ENCODE measurements at regions not wholly inside any gene's neighbourhood (a gene's known extent, or its start where the extent isn't known, plus 50 kb on each side); places are given as distances from the start of the nearest gene placed in this dataset.

DNA sequence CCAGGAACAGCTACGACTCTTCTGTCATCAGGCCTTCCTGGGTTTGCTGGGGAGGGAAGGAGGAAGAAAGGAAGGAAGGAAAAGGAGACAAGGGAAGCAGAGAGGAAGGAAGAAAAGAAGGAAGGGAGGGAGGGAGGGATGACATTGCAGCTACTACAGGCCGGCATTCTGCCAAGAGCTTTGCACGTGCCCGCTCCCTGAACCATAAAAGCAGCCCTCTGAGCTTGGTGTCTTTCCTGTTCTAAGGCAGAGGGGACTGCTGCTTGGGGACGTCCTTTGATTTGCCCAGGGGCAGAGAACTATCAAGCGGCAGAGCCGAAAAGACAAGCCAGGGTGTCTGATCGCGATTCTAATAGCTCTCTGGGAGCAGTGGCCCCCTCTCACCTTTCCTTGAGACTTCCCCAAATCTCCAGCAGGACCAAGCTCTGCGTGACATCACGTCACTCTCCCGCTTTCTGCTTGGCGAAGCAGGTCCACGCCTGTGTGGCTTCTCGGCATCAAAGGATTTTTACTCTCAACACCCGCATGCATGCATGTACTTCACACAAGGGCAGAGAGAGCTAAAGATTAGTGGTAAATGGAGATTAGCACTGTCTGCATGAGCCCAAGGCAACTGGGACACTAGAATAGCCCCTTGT is 167.8 kb upstream of the AUTS2 start:
- TF ChIP-seq SIN3A (IDR thresholded peaks at IDR 0.05; ENCODE audit: borderline replicate concordance, insufficient read depth, low read length) = no peak; the same call in 1 of the 2 replicates
- TF ChIP-seq TAF1 (IDR thresholded peaks at IDR 0.05; ENCODE audit: borderline replicate concordance, insufficient read depth, low read length) = no peak
- no peak for TF ChIP-seq POLR2AphosphoS5 (IDR thresholded peaks at IDR 0.05; ENCODE audit: low read depth, low read length)
- TF ChIP-seq FOXP2 (optimal IDR thresholded peaks at IDR 0.05; ENCODE audit: borderline replicate concordance, extremely low read depth, extremely low read length, insufficient read depth) = no peak
- TF ChIP-seq, protein P1, sequence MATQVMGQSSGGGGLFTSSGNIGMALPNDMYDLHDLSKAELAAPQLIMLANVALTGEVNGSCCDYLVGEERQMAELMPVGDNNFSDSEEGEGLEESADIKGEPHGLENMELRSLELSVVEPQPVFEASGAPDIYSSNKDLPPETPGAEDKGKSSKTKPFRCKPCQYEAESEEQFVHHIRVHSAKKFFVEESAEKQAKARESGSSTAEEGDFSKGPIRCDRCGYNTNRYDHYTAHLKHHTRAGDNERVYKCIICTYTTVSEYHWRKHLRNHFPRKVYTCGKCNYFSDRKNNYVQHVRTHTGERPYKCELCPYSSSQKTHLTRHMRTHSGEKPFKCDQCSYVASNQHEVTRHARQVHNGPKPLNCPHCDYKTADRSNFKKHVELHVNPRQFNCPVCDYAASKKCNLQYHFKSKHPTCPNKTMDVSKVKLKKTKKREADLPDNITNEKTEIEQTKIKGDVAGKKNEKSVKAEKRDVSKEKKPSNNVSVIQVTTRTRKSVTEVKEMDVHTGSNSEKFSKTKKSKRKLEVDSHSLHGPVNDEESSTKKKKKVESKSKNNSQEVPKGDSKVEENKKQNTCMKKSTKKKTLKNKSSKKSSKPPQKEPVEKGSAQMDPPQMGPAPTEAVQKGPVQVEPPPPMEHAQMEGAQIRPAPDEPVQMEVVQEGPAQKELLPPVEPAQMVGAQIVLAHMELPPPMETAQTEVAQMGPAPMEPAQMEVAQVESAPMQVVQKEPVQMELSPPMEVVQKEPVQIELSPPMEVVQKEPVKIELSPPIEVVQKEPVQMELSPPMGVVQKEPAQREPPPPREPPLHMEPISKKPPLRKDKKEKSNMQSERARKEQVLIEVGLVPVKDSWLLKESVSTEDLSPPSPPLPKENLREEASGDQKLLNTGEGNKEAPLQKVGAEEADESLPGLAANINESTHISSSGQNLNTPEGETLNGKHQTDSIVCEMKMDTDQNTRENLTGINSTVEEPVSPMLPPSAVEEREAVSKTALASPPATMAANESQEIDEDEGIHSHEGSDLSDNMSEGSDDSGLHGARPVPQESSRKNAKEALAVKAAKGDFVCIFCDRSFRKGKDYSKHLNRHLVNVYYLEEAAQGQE (IDR thresholded peaks at IDR 0.05; ENCODE audit: insufficient read depth in 1 of 2, low read depth in 2 of 2, low read length in 2 of 2) = no peak

DNA sequence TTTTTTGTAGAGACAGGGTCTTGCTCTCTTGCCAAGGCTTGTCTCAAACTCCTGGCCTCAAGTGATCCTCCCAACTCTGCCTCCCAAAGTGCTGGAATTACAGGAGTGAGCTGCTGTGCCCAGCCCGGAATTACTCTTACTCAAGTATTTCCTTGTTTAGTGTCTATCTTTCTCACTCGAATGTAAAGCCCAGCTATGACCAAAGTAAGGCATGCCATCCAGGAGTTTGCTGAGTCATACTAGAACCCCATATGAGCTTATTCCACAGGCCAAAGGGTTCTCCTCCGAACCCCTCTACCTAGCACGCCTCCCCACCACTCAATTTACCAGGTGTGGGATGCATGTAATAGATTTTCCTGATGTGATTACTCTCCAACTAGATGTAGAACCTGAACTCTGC is 166.6 kb upstream of the AUTS2 start:
- TF ChIP-seq, protein P1 (IDR thresholded peaks at IDR 0.05; ENCODE audit: insufficient read depth in 1 of 2, low read depth in 2 of 2, low read length in 2 of 2) = no peak
- no peak for TF ChIP-seq POLR2AphosphoS5 (IDR thresholded peaks at IDR 0.05; ENCODE audit: low read depth, low read length)
- TF ChIP-seq TAF1 (IDR thresholded peaks at IDR 0.05; ENCODE audit: borderline replicate concordance, insufficient read depth, low read length) = no peak
- no peak for TF ChIP-seq SIN3A (IDR thresholded peaks at IDR 0.05; ENCODE audit: borderline replicate concordance, insufficient read depth, low read length)
- no peak for TF ChIP-seq FOXP2 (optimal IDR thresholded peaks at IDR 0.05; ENCODE audit: borderline replicate concordance, extremely low read depth, extremely low read length, insufficient read depth)

DNA sequence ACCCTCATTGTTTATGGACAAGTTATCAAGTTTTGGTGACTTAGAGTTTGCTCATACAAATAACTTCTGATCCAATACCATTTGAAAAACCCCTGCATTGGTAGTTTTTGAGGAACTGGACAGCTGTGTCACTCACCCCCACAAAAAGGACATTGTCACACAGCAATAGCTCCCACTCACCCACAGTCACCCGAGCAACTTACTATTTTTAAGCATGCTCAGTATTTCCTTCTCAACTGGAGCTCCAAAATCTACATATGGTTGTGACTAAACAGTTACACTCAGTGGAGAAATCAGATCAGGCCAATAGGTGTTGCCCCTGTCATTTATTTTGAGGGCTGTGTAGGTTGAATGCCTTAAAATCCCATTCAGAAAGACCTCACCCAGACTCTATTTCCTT is 165.2 kb upstream of the AUTS2 start:
- no peak for TF ChIP-seq POLR2AphosphoS5 (IDR thresholded peaks at IDR 0.05; ENCODE audit: low read depth, low read length)
- no peak for TF ChIP-seq SIN3A (IDR thresholded peaks at IDR 0.05; ENCODE audit: borderline replicate concordance, insufficient read depth, low read length)
- TF ChIP-seq TAF1 (IDR thresholded peaks at IDR 0.05; ENCODE audit: borderline replicate concordance, insufficient read depth, low read length) = no peak
- TF ChIP-seq, protein P1 (IDR thresholded peaks at IDR 0.05; ENCODE audit: insufficient read depth in 1 of 2, low read depth in 2 of 2, low read length in 2 of 2) = no peak
- TF ChIP-seq FOXP2 (optimal IDR thresholded peaks at IDR 0.05; ENCODE audit: borderline replicate concordance, extremely low read depth, extremely low read length, insufficient read depth) = no peak

DNA sequence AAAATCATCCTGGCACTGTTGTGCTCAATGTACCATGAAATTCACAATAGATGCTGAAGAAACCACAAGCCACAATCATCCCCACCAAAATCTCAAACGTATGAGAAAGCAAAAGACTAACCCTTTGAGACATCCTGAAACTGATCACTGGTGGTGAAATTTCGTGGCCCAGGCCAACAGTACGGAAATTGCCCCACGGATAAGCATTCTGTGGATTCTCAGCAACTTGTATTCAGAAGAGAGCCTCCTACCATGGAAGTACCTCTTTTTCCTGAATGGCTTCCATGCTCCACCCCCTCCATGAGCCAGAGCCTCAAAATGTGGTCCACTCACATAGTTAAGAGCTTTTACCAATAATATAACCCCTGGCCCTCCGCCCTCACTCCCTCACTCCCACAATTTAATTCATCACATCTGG is 163.9 kb upstream of the AUTS2 start:
- TF ChIP-seq SIN3A (IDR thresholded peaks at IDR 0.05; ENCODE audit: borderline replicate concordance, insufficient read depth, low read length) (no peak), FOXP2 (optimal IDR thresholded peaks at IDR 0.05; ENCODE audit: borderline replicate concordance, extremely low read depth, extremely low read length, insufficient read depth) (no peak), POLR2AphosphoS5 (IDR thresholded peaks at IDR 0.05; ENCODE audit: low read depth, low read length) (no peak), TAF1 (IDR thresholded peaks at IDR 0.05; ENCODE audit: borderline replicate concordance, insufficient read depth, low read length) (no peak)
- TF ChIP-seq, protein P1 (IDR thresholded peaks at IDR 0.05; ENCODE audit: insufficient read depth in 1 of 2, low read depth in 2 of 2, low read length in 2 of 2) = no peak

All from PFSK-1 (cell line).